ENCODE measurements at regions not wholly inside any gene's neighbourhood (a gene's known extent, or its start where the extent isn't known, plus 50 kb on each side); places are given as distances from the start of the nearest gene placed in this dataset.
"Not testable (repeated sequence)": the region's sequence is repeated elsewhere in the genome, so short reads cannot be mapped to it uniquely, and the experiment has no call there.

DNA sequence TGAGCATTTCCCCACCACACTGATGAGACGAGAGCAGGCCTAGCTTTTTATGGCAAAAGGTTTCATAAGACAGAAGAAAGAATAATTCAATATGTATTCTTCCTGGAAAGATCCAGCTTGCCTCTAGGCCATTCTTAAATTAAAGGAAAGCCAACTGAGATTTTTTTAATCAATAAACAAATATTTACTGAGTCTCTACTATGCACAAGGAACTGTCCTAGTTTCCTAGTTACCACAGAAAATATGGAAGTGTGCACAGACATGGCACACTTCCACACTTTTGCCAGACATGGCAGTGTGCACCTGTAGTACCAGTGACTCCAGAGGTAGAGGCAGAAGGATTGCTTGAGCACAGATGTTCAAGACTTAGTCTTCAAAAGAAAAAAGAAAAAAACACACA lies 281.0 kb downstream of the CETN3 start:
- DNase-seq: no peak

DNA sequence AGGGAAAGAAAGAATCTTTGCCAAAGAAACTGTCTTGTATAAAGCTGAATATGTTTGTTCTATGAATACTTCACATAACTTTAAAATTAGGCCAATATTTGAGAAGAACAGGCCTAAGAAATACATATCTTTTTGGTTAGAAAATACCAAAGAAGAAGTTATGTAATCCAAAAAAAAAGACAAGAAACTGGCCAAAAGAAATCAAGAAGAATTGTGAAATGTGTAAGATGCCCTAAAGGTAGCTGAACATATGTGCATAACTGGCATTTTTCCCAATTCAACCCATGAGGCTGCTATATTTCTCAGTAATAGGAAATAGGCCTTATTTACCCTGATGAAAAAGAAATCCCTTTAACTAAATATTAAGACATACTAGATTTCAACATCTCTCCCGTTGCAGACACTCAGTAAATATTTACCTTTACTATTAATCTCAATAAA lies 290.0 kb downstream of the CETN3 start:
- DNase-seq: no peak

GRCh38 chr5:90117005-90117404 lies 292.6 kb downstream of the CETN3 start:
- DNase-seq: no peak

GRCh38 chr5:90113108-90113507 lies 296.4 kb downstream of the CETN3 start:
- DNase-seq: no peak

GRCh38 chr5:90112033-90112692 lies 297.4 kb downstream of the CETN3 start:
- DNase-seq: no peak

DNA sequence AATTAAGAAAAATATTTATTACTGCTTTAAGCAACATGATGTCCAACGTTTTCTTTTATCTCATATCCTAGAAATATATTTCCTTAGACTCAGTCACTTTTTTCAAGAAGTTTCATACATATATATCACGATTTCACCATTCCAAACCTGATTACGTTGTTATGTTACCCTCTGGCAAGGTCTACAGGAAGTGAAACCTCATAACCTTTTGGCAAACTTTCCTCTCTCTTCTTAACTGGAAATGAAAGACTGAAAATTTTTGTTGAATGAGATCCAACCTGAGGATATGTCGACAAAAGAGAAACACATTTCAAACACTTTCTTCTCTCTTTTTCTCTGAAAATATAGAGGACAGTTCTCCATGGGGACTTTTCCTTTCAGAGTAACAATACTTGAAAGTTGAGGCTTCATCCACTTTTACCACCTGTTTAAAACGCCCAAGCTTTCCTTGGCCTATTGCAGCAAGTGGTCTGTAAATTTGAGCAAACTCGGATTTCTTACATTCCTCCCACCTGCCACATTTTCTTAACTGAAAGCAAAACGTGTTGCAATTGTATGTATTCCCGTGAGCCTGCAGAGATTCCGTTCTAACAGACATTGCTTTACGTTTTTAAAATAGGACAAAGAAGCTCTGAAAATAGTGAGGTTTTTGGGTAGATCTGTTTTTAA lies 298.1 kb downstream of the CETN3 start:
- DNase-seq: no peak

DNA sequence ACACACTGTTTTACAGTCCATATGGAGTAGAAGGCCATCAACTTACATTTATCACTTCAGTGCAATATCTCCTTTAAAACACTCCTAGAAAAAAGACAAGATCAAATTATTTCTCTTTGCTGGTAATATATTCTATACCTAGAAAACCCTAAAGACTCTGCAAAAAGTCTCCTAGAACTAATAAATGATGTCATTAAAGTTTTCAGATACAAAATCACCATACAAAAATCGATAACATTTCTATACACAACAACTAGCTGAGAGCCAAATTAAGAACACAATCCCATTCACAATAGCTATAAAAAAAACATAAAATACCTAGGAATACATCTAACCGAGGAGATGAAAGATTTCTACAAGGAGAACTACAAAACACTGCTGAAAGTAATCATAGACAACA lies 300.3 kb downstream of the CETN3 start:
- DNase-seq: no peak

DNA sequence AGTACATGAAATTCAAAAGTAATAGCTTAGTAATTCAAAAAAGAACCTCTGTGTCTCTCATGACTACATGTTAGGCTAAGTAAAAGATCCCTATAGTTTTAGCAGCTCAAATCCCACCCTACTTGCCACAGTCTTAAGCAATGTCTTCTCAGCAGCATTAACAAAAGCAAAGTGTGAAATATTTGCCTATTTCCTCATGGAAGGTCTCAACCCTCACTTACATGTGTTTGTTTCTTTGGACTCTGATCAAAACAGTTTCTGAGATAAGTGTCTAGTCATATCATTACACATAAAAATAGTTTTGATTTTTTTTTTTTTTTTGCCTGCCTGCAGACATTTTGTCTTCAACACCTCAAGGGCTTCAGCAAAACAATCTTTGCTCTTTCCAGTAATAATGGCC lies 310.5 kb downstream of the CETN3 start:
- no peak for DNase-seq

- no peak for DNase-seq
These were observed 312.5 kb downstream of the CETN3 start for GRCh38 chr5:90097082-90097477.

GRCh38 chr5:90096415-90097081 lies 313.0 kb downstream of the CETN3 start:
- no peak for DNase-seq

DNA sequence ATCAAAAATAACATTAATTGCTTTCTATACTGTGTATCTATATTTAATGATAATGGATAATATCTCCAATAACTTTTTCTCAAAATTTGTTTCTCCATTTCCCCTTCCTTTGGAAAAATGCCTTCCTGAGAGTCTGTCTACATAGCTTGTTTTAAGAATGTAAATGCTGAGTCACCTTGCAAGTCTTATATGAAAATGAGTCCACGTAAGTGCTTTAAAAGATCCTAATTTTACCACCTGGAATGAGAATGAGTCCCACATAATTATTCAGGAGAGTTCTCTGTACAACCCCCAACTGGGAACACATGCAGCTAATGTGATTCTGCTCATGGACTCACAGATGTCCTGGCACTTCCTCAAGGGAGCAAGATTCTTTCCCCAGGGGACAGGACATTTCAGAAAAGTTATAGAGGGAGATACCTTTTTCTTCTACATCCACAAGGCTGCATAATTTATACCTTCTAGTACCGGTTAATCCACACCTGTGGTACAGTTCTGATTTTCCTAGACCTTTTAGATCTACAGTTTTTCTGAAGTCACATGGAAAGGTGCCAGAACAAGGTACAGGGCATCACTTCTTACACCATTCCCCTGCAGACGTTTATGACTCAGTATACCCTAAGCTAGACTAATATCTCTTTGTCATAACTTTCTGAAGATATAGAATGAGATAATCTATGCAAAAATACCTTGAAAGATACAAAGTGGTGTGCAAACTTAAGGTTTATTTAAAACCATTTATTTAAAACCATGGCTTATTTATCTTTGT lies 314.1 kb downstream of the CETN3 start:
- DNase-seq: no peak

DNA sequence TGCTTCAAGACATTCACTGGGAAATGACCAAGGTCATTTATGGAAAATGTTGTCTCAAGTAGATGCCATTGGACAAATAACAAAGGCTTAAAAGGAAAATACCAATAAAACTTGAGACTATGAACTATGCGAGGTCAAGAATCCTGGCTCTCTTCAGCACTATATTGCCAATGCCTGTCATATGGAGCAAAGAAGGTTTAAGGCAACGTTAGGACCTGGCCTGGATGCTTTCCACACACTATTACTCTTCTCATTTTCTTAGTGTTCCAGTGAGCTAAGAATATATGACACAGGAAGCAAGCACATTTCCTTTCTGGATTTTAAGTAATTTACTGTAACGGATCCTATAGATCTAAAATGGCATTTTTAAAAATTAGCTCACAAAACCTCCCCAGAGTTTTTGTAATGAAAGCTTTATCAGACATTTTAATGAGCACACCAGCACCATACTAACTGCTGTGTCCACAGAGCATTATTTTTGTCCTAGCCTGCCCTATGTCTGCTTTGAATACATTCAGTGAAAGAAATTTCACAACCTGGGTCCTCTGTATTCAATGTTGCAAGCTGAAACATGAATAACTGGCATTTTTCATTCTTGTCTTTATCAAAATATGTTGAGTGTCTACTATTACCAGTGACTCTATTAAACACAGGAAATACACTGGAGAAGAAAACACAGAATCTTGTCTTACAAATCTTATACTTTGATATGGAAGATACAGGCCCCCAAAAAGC lies 315.6 kb downstream of the CETN3 start:
- DNase-seq: no peak

DNA sequence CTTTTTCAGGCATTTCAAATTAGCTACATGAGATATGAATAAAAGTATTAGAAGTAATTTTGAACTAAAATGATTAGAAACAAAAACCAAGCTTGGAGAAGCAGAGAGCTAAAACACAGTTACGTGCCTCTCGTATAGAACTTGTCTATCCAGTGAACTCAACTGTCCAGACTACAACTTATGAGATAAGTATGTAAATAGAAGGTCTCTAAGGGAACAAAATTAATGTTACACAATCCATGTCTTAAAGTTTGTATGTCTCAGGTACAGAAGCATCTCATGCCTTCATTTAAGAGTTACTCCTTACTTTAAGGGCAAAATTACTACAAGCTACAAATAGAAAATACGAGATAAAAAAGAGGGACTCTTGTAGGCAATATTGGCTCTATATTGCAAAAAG lies 316.8 kb downstream of the CETN3 start:
- DNase-seq: no peak

DNA sequence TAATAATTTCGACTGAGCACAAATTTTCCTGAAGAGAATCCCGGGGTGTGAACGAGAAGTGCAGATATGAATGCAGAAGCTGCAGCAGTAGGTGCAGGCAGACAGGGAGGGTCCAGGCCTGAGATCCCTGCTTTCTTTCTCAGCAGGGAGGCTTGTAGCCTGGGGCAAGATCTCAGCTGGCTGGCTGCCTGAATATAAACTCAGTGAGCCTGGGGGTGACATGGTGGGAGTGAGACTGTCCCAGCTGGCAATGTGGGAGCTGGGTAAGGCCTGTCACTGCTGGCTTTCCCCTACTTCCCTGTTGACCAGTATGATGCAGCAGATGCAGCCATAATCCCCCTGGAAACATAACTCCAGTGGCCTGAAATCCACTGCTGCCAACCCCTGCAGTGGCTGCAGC lies 325.2 kb downstream of the CETN3 start:
- no peak for DNase-seq

GRCh38 chr5:90073026-90073570 lies 336.5 kb downstream of the CETN3 start:
- not testable (repeated sequence) for DNase-seq

- DNase-seq: no peak
These were observed 337.9 kb downstream of the CETN3 start for GRCh38 chr5:90071656-90072055.

DNA sequence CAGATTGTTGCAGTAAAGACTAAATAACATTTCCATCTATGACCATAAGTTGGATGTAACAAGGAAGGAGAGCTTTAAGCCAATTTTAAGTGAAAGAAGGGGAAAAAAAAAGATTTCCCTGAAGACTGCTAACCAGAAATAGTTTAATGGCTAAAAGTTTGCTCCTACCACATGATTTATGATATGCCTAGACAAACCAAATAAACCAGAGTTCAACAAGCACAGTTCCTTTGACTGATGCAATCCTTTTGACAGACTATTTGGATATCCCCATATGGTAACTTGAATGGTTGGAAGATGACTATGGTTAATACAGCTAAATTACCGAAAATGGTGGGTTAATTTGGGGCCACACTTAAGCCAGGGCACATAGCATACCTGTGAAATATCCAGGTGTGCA lies 338.5 kb downstream of the CETN3 start:
- DNase-seq: no peak

- no peak for DNase-seq
These were observed 342.6 kb downstream of the CETN3 start for GRCh38 chr5:90066920-90067319.

DNA sequence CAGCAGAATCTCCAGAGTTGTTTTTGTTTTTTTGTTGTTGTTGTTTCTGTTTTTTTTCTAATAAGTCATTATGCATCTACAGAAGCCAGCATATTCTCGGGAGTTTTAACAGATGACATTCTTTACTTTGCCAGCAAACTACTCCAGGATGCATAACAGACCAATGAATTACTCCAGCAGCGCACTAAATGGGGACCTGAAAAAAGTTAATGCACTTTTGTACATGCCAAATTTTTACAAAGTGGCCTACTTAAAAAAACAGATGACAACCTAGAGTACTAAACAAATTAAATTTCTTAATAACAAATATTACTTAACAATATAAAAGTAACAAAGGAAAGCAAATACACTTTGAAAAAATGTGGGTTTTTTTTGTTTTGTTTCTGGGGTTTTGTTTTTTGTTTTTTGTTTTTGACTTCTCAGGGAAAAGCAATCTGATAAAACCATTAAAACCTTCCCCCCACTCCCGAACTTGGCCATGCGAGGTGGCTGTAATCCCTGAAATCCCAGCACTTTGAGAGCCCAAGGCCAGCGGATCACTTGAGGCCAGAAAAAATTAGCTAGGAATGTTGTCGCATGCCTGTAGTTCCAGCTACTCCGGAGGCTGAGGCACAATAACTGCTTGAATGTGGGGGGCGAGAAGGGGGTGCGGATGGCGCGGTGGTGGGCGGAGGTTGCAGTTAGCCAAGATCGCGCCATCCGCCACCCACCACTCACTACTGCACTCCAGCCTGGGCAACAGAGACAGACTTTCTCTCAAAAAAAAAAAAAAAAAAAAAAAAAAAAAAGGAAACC lies 352.4 kb downstream of the CETN3 start:
- no peak for DNase-seq

DNA sequence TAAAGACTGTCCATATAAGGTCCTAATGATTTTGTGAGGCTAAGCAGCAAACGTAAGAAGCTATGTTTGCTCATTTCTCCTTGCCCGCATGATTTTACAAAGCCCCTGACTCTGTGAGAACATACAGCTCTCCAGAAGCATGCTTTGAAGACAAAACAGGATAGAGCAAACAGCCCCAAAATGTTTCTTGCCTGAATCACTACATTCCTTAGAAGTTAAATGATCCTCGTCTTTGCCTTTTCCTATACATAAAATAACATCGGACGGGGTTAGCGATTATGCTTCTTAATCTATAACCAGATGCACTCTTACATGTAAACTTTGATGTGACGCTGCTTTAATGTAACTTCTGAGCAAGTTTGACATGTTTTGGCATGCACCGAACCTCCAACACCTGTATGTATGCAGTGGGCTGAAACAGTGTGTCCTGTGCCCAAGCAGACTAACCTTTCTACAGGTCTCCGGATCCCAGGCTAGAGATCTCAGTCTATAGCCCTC lies 353.7 kb downstream of the CETN3 start:
- DNase-seq: no peak

GRCh38 chr5:90054612-90055011 lies 354.9 kb downstream of the CETN3 start:
- no peak for DNase-seq
